Anterior cingulate cortex (tissue), 58 donors: ENCODE measurements at regions not wholly inside any gene's neighbourhood (a gene's known extent, or its start where the extent isn't known, plus 50 kb on each side); places are given as distances from the start of the nearest gene placed in this dataset.
"Not testable (repeated sequence)": the region's sequence is repeated elsewhere in the genome, so short reads cannot be mapped to it uniquely, and the experiment has no call there.

Experiments
- DNase-seq, 58 donors: peaks; one replicate each; lab custom pipeline; 2025; lab: John Stamatoyannopoulos, UW

- no peak for DNase-seq
Observed at GRCh38 chr13:84705982-84706710, 823.9 kb upstream of the SLITRK1 start.

GRCh38 chr13:84702174-84702573, 819.9 kb upstream of the SLITRK1 start:
- DNase-seq, result no peak

GRCh38 chr13:84697591-84697990, 815.3 kb upstream of the SLITRK1 start:
- DNase-seq, result not testable (repeated sequence)

GRCh38 chr13:84686973-84687372, 804.7 kb upstream of the SLITRK1 start:
- no peak for DNase-seq

GRCh38 chr13:84686458-84686857, 804.2 kb upstream of the SLITRK1 start:
- no peak for DNase-seq

- no peak for DNase-seq
Observed at GRCh38 chr13:84684804-84685203, 802.5 kb upstream of the SLITRK1 start.

- no peak for DNase-seq
Observed at GRCh38 chr13:84684048-84684662, 801.9 kb upstream of the SLITRK1 start.

- no peak for DNase-seq
Observed at GRCh38 chr13:84683448-84683847, 801.2 kb upstream of the SLITRK1 start.

- no peak for DNase-seq
Observed at GRCh38 chr13:84677836-84678235, 795.6 kb upstream of the SLITRK1 start.

- no peak for DNase-seq
Observed at GRCh38 chr13:84672616-84673015, 790.3 kb upstream of the SLITRK1 start.

GRCh38 chr13:84670245-84670644, 788.0 kb upstream of the SLITRK1 start:
- no peak for DNase-seq

GRCh38 chr13:84668637-84669036, 786.4 kb upstream of the SLITRK1 start:
- DNase-seq, result no peak

- no peak for DNase-seq
Observed at GRCh38 chr13:84662491-84662890, 780.2 kb upstream of the SLITRK1 start.

- no peak for DNase-seq
Observed at GRCh38 chr13:84661718-84662117, 779.4 kb upstream of the SLITRK1 start.

- DNase-seq, result no peak
Observed at GRCh38 chr13:84659359-84659661, 777.0 kb upstream of the SLITRK1 start.

GRCh38 chr13:84658491-84659358, 776.5 kb upstream of the SLITRK1 start:
- DNase-seq, result no peak

- DNase-seq, result no peak
Observed at GRCh38 chr13:84655677-84656076, 773.4 kb upstream of the SLITRK1 start.

- no peak for DNase-seq
Observed at GRCh38 chr13:84654654-84655275, 772.5 kb upstream of the SLITRK1 start.

- no peak for DNase-seq
Observed at GRCh38 chr13:84653915-84654534, 771.8 kb upstream of the SLITRK1 start.

GRCh38 chr13:84651705-84652104, 769.4 kb upstream of the SLITRK1 start:
- DNase-seq, result no peak

- no peak for DNase-seq
Observed at GRCh38 chr13:84651288-84651687, 769.0 kb upstream of the SLITRK1 start.
